NCI-H524 treated with DMSO at 0.1 percent for 48 hours (cell line): ENCODE measurements at regions not wholly inside any gene's neighbourhood (a gene's known extent, or its start where the extent isn't known, plus 50 kb on each side); places are given as distances from the start of the nearest gene placed in this dataset.
"Not testable (repeated sequence)": the region's sequence is repeated elsewhere in the genome, so short reads cannot be mapped to it uniquely, and the experiment has no call there.

ENCODE experiments used
- DNase-seq: peaks from one replicate; lab custom pipeline; 2025; lab: John Stamatoyannopoulos, UW

GRCh38 chr6:14754751-14755513 is 490.9 kb upstream of the JARID2 start:
- DNase-seq = no peak

GRCh38 chr6:14756340-14756739 is 489.5 kb upstream of the JARID2 start:
- no peak for DNase-seq

DNA sequence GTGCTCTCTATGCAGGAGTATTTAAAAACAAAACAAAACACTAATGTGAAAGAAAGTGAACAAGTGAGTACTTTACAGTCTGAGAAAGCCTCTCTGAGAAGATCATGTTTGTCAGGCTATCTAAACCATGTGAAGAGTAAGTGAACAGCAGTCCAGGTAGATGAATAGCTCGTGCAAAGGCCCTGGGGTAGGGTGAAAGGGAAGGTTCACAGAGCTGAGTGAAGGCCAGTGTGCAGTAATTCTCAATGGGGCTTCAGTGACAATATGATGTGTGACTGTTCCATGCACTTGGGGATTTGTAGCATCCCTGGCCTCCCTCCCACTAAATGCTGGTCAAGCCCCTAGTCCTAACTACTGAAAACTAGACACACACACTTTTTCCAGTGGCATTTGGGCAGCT is 488.9 kb upstream of the JARID2 start:
- no peak for DNase-seq

- DNase-seq = no peak
These were observed 488.5 kb upstream of the JARID2 start for GRCh38 chr6:14757418-14757817.

GRCh38 chr6:14758421-14759081 is 487.3 kb upstream of the JARID2 start:
- DNase-seq = no peak

GRCh38 chr6:14759976-14760672 is 485.7 kb upstream of the JARID2 start:
- DNase-seq = no peak

- DNase-seq = no peak
These were observed 483.8 kb upstream of the JARID2 start for GRCh38 chr6:14762077-14762476.

DNA sequence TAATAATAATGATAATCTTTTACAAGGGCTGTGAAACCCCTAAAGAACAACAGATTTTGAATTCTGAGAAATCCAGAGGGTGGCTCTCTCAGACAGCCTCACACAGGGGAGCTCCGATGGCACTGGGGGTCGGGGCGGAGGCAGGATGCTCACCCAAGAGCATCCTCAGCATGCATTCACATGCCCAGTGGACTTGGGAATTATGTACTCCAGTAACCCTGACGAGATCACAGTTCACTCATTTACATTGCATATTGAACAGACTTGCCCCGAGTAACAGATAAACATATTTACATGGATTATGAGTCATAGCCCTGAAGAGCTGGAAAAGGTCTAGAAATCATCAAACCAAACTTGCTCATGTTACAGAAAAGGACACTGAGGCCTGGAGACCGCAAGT is 482.7 kb upstream of the JARID2 start:
- no peak for DNase-seq

DNA sequence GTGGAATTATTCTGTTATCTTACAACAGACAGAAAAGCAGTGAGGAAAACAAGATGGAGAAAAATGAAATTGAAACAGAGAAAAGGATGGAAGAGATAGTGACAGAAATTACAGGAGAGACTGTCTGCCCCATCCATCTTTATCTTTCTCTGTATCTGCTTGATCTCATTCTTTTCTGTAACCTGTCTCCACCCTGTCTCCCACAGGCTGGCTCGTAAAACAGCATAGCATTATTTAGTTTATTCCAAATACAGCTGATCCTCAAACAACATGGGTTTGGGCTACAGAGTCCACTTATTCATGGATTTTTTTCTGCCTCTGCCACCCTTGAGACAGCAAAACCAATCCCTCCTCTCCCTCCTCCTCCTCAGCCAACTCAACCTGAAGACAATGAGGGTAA is 482.3 kb upstream of the JARID2 start:
- DNase-seq = no peak

GRCh38 chr6:14765106-14765505 is 480.8 kb upstream of the JARID2 start:
- no peak for DNase-seq

GRCh38 chr6:14765721-14766390 is 480.0 kb upstream of the JARID2 start:
- DNase-seq = no peak

DNA sequence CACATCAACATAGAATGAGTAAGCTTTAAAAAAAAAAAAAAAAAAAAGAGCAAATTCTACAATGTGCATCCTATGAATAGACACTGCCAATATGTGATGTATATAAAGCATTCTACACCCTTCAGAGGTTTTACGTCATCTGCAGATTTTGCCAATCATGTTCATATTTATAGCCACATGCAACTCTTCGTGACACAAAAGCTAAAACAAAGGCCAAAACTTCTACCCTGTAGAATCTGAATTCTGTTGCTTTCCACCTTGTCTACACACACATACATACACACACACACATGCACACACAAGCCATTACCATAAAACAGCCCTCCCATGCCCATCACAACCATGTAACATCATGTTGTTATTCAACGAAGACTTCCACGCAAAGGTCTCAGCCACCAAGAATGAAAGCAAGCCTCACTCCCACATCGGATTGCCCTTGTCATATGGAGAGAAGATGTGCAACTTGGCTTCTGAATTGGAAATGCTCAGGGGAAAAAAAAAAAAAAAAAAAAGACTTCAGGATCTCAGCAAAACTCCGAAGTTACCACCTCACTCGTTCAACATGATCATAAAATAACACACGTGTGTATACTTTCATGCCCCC is 479.4 kb upstream of the JARID2 start:
- DNase-seq = no peak

GRCh38 chr6:14767226-14767625 is 478.6 kb upstream of the JARID2 start:
- DNase-seq = peak; percentile 6

- DNase-seq = no peak
These were observed 475.8 kb upstream of the JARID2 start for GRCh38 chr6:14770040-14770439.

- no peak for DNase-seq
These were observed 475.3 kb upstream of the JARID2 start for GRCh38 chr6:14770572-14770971.

- DNase-seq = no peak
These were observed 474.9 kb upstream of the JARID2 start for GRCh38 chr6:14771016-14771415.

- no peak for DNase-seq
These were observed 473.7 kb upstream of the JARID2 start for GRCh38 chr6:14772188-14772587.

DNA sequence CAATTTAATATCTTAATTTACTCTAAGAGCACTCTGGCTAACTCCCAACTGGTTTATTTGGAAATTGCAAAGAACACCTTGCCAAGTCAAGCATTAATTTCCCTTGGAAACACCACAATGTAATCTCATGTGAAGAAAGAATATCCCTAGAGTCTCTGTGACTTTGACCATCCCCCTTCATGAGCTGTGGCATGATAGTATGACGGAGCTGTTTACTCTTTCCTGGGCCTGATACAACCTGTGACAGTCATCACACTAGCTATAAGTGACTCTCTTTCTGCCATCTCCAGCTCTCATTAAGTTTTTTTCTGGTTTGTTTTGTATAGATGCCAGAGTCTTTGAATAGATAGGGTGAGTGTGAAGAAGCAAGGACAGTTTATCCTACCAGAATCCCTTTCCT is 470.3 kb upstream of the JARID2 start:
- DNase-seq = no peak

GRCh38 chr6:14776307-14776706 is 469.6 kb upstream of the JARID2 start:
- DNase-seq = no peak

DNA sequence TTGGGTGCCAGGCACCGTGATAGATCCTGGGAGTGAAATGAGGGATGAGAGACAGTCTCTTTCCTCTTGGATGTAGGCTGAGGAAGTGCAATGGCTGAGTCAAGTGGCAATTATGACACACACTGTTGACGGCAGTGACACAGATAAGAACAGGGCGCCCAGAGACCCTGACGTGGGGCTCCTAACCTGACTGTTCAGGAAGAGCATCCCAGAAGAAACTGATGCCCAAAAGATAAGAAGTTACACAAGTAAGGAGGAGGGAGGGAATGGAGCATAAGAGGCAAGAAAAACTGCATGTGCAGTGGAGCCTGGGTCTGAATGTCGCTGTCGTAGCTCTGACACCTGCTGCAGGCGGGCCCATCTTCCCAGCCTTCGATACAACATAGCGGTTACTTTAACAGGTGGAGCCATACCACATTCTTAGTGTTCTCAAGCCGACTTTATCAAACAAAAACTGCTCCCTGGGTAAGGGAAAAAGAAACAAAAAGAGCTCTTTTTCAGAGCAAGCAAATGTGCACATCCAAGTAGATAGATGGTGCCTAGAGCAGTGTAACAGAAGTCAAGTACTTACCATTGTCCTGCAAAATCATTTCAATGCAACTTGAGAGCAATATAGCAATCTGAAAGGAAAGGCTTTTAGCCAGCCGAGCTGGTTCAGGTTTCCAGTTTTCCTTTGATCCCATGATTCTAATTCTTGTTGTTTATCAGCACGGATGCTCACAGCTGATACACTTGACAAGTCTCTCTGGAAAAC is 463.9 kb upstream of the JARID2 start:
- no peak for DNase-seq

GRCh38 chr6:14782921-14783464 is 462.9 kb upstream of the JARID2 start:
- not testable (repeated sequence) for DNase-seq
